ENCODE measurements at regions not wholly inside any gene's neighbourhood (a gene's known extent, or its start where the extent isn't known, plus 50 kb on each side); places are given as distances from the start of the nearest gene placed in this dataset.

DNA sequence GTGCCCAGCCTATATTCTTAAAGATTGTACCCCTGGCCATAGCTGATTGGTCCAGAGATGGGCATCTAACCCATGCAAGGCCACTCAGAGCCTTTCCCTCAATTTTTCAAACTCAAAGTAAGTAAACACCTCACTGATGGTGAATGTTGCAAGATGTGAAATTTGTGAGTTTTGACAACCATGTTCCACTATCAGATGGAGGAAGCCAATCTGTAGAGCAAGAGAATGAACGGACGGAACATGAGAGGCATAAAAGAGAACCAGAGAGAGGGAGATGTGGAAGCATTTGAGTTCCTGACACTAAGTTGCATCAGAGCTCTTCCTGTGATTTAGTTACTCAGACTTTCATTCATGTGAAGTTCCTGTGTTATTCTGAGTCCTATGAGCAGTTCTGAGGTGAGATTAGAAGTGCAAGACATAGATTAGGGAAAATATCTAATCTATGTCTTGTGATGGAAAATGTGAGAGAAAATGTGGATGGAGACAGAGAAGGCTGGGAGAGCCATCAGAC is 73.3 kb downstream of the PRSS23 start:
- H3K36me3 ChIP-seq (ENCODE audit: control insufficient read depth in 2 of 4, insufficient read depth in 4 of 4, low read length in 3 of 4): no peaks in the 10 kb centered on the region; a peak in 1 of 8 replicates
- FAIRE-seq: no peak
- no peak overlapping the region for H2BK5ac ChIP-seq (ENCODE audit: low read depth, low read length)
- CTCF ChIA-PET (ENCODE audit: partially characterized antibody): interaction anchor here (9.5 kb wide), 1 partner anchor 47 kb away, joined by 152 read pairs; no protein-coding TSS in a partner anchor
- no peak overlapping the region for H2AFZ ChIP-seq (ENCODE audit: low read length)
- H3K56ac ChIP-seq (replicated peaks; ENCODE audit: insufficient read length, low read depth, low read length): no peak overlapping the region
- no peak overlapping the region for H2BK120ac ChIP-seq (replicated peaks; ENCODE audit: low read depth, low read length)
- WGBS, 2 experiments (ENCODE audit: extremely low coverage in 1 of 2, insufficient coverage in 1 of 2, insufficient read length in 1 of 2, insufficient replicate concordance in 2 of 2, low coverage in 1 of 2, low lambda C conversion rate in 2 of 2, missing lambda C conversion rate in 1 of 2): 83% methylated on average over 2 of the region's 2 CpGs; no CpG with 5 or more reads in 1 of the 2 experiments
- H2BK20ac ChIP-seq (ENCODE audit: low read length): no peak overlapping the region
- H3K79me1 ChIP-seq (ENCODE audit: low read depth, low read length): no peaks in the 10 kb centered on the region
- no peak overlapping the region for H3K18ac ChIP-seq (ENCODE audit: extremely low read depth, low read length)
- no peak overlapping the region for H4K5ac ChIP-seq (ENCODE audit: insufficient read length, low read depth, low read length)
- H3K9me3 ChIP-seq (ENCODE audit: insufficient read depth in 2 of 2, low read depth in 1 of 2, low read length in 1 of 2): peaks cover 0 to 6% of the 10 kb centered on the region in 2 experiments; a peak in 1 of 4 replicates
- no peak overlapping the region for H3K4me2 ChIP-seq (ENCODE audit: insufficient read depth in 1 of 2, low read depth in 2 of 2, low read length in 2 of 2)
- H3K14ac ChIP-seq (ENCODE audit: insufficient read length): no peak overlapping the region
- H4K20me1 ChIP-seq (replicated peaks in 1 of 2; ENCODE audit: control insufficient read depth in 1 of 2, insufficient read depth in 2 of 2, low read length in 2 of 2): no peaks in the 10 kb centered on the region
- no peak overlapping the region for H3K9ac ChIP-seq (replicated peaks in 1 of 4; ENCODE audit: extremely low read depth in 1 of 4, low read depth in 3 of 4, low read length in 3 of 4)
- peaks cover 0 to 5% (median under 1%) of the 10 kb centered on the region in 4 experiments; a peak in 2 of 7 replicates for H3K4me1 ChIP-seq (replicated peaks in 1 of 4; ENCODE audit: control insufficient read depth in 3 of 4, insufficient read depth in 4 of 4, low read length in 3 of 4)
- H3K4me3 ChIP-seq (ENCODE audit: extremely low read depth in 1 of 4, insufficient read depth in 2 of 4, low read depth in 3 of 4, low read length in 4 of 4): no peak overlapping the region
- no peak overlapping the region for H3K4ac ChIP-seq (replicated peaks; ENCODE audit: insufficient read length, low read depth, low read length)
- no peaks in the 10 kb centered on the region for H3K23me2 ChIP-seq (ENCODE audit: low read depth, low read length)
- no peak for DNase-seq (ENCODE audit: low read depth in 1 of 2, low spot score in 2 of 2)
- no peaks in the 10 kb centered on the region for H3K79me2 ChIP-seq (ENCODE audit: control insufficient read depth in 1 of 2, insufficient read depth in 2 of 2, low read length in 2 of 2)
- no peak overlapping the region for H4K8ac ChIP-seq (ENCODE audit: extremely low read depth, insufficient read depth, low read length)
- no peaks in the 10 kb centered on the region for H3K27me3 ChIP-seq (replicated peaks in 1 of 4; ENCODE audit: control insufficient read depth in 3 of 4, extremely low read depth in 1 of 4, insufficient read depth in 3 of 4, low read length in 3 of 4)
- POLR2A ChIA-PET (ENCODE audit: partially characterized antibody): interaction anchor here (0.6 kb wide), 1 partner anchor 37 kb away, joined by 3 read pairs; no protein-coding TSS in a partner anchor
- no peak overlapping the region for H3K23ac ChIP-seq (ENCODE audit: insufficient read length)
- TF ChIP-seq GABPA (IDR thresholded peaks at IDR 0.05; ENCODE audit: borderline replicate concordance, insufficient read depth, low read length) (no peak), CEBPB (IDR thresholded peaks at IDR 0.05; ENCODE audit: low read depth, low read length) (no peak), CREB1 (IDR thresholded peaks at IDR 0.05) (no peak), POLR2AphosphoS5 (IDR thresholded peaks at IDR 0.05; ENCODE audit: low read depth, low read length) (no peak), RAD21 (IDR thresholded peaks at IDR 0.05 in 1 of 2, conservative IDR thresholded peaks at IDR 0.05 in 1 of 2; ENCODE audit: low read depth in 2 of 2, low read length in 2 of 2) (no peak), TBP (IDR thresholded peaks at IDR 0.05; ENCODE audit: low read depth, low read length) (no peak), SP1 (IDR thresholded peaks at IDR 0.05; ENCODE audit: low read depth, low read length) (no peak), MAFK (IDR thresholded peaks at IDR 0.05; ENCODE audit: low read depth, low read length) (no peak), RBBP5 (IDR thresholded peaks at IDR 0.05; ENCODE audit: borderline replicate concordance, low read depth, low read length) (no peak), SRF (IDR thresholded peaks at IDR 0.05; ENCODE audit: low read depth, low read length) (no peak), HDAC2 (IDR thresholded peaks at IDR 0.05; ENCODE audit: borderline replicate concordance in 1 of 2, low read depth in 2 of 2, low read length in 2 of 2) (no peak)
- TF ChIP-seq, protein P1, sequence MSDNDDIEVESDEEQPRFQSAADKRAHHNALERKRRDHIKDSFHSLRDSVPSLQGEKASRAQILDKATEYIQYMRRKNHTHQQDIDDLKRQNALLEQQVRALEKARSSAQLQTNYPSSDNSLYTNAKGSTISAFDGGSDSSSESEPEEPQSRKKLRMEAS (IDR thresholded peaks at IDR 0.05): no peak
- TF ChIP-seq, protein P2, sequence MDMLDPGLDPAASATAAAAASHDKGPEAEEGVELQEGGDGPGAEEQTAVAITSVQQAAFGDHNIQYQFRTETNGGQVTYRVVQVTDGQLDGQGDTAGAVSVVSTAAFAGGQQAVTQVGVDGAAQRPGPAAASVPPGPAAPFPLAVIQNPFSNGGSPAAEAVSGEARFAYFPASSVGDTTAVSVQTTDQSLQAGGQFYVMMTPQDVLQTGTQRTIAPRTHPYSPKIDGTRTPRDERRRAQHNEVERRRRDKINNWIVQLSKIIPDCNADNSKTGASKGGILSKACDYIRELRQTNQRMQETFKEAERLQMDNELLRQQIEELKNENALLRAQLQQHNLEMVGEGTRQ (IDR thresholded peaks at IDR 0.05; ENCODE audit: low read length): no peak
- no peak overlapping the region for H2AK5ac ChIP-seq (ENCODE audit: low read depth, low read length)
- no peak overlapping the region for H3K27ac ChIP-seq (ENCODE audit: low read depth, low read length)
- H2BK12ac ChIP-seq (ENCODE audit: low read depth, low read length): no peak overlapping the region
- H2BK15ac ChIP-seq (ENCODE audit: low read length): no peak overlapping the region
- no peak overlapping the region for H4K91ac ChIP-seq (replicated peaks; ENCODE audit: insufficient read length, low read length)
